OCI-LY1 (cell line): ENCODE measurements at regions not wholly inside any gene's neighbourhood (a gene's known extent, or its start where the extent isn't known, plus 50 kb on each side); places are given as distances from the start of the nearest gene placed in this dataset.

Source experiments
- CTCF ChIP-seq: fragments of 200-600 bp; sonication (generic), shearing (Covaris generic); IDR thresholded peaks from 2 replicates; pipeline ENCODE4 v1.5.1; 2017; ENCODE audit warnings: mild to moderate bottlenecking, antibody characterized with exemption, low read length, moderate library complexity, mixed read lengths
- EZH2 ChIP-seq: fragments of 200-600 bp; sonication (generic), shearing (Covaris generic); IDR thresholded peaks from 2 replicates; pipeline ENCODE4 v1.8.0; 2017; ENCODE audit warnings: borderline replicate concordance, mixed run types, mild to moderate bottlenecking, antibody characterized with exemption, low read length, moderate library complexity, mixed read lengths

DNA sequence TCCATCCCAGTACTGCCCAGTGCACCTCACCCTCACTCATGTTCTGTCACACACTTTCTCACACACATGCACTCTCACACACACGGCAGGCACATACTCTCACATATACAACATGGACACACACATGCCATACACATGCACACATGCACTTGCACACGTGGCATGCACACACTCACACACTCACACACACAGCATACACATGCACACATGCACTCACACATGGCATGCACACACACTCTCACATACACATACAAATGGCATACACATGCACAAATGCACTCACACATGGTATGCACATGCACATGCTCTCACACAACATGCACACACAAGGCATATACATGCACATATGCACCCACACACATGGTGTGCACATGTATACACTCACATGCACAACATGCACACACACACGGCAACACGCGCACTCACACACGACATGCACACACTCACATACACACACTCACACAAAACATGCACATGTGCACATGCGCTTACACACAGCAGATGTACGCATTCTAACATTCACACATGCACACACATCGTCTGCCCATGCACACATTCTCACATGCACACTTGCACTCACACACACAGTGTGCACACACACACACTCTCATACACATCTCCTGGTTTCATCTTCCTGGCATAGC, 131.7 kb upstream of the THBS2 start:
- TF ChIP-seq CTCF (no peak), EZH2 (no peak)
